HCT116 (cell line): ENCODE measurements at regions not wholly inside any gene's neighbourhood (a gene's known extent, or its start where the extent isn't known, plus 50 kb on each side); places are given as distances from the start of the nearest gene placed in this dataset.

Experiments used
- ATAC-seq: fragments of 200-7000 bp; cut with Tn5 transposase; 2 replicates; pipeline ENCODE4 v1.9.1; 2020; ENCODE audit warnings: mild to moderate bottlenecking, moderate library complexity
- BruUV-seq: library from RNA; stranded (reverse); fragments of 400-500 nt; replicated peaks from 2 replicates; lab custom pipeline; 2021; lab: Mats Ljungman, UMichigan
- CTCF ChIA-PET: fragments of 300-600 bp; sonication (Branson Sonifier 250); formaldehyde crosslinking; loops from one replicate; lab custom pipeline; 2021; ENCODE audit warnings: antibody characterized with exemption; lab: Charles Lee
- POLR2A ChIA-PET: fragments of 300-600, 350-600 bp; sonication (Branson Sonifier 250); formaldehyde crosslinking; loops from one replicate; lab custom pipeline; 2021; ENCODE audit warnings: antibody characterized with exemption; lab: Charles Lee
- RAD21 ChIA-PET, 2 experiments: fragments of 300-600 bp; sonication (Branson Sonifier 250); formaldehyde crosslinking; loops; one replicate each; lab custom pipeline; 2023; ENCODE audit warnings: low total read pairs in 2 of 2; ENCODE audit not compliant: uncharacterized antibody in 2 of 2, unreplicated experiment in 2 of 2, low non-redundant PET in 1 of 2; lab: Charles Lee
- DNase-seq: peaks from one replicate; pipeline ENCODE4 v3.0.0-alpha.2; 2010; ENCODE audit warnings: low read depth, low spot score
- H2AFZ ChIP-seq: fragments of 200-600 bp; shearing (Covaris generic), sonication (generic); 2 replicates; pipeline ENCODE4 v1.6.1; 2017; ENCODE audit warnings: low read depth, mixed run types, mixed read lengths, antibody characterized with exemption, low read length; ENCODE audit not compliant: poor library complexity, severe bottlenecking
- H3K27ac ChIP-seq: 2 replicates; pipeline ENCODE4 v1.5.1; 2012; ENCODE audit warnings: low read depth, low read length
- H3K27me3 ChIP-seq: fragments of 200-600 bp; sonication (generic); 2 replicates; pipeline ENCODE4 v1.6.1; 2016; ENCODE audit warnings: mixed run types, low read length, mixed read lengths; ENCODE audit not compliant: insufficient read depth
- H3K36me3 ChIP-seq, 2 experiments: fragments of 200-500 bp in 1 of 2; fragments of 200-600 bp in 1 of 2; sonication (Bioruptor generic) in 1 of 2; sonication (generic) in 1 of 2; 2 replicates each; pipeline versions ENCODE4 v1.5.1 to v1.6.1; 2014 to 2016; ENCODE audit warnings: low read length in 2 of 2, inconsistent platforms in 1 of 2, mixed read lengths in 1 of 2, mixed run types in 1 of 2; ENCODE audit not compliant: insufficient read depth in 2 of 2, control insufficient read depth in 1 of 2
- H3K4me1 ChIP-seq, 2 experiments: fragments of 200-600 bp in 1 of 2; sonication (generic) in 1 of 2; 2 replicates each; pipeline versions ENCODE4 v1.5.1 to v1.6.1; 2012 to 2017; ENCODE audit warnings: low read length in 2 of 2, inconsistent platforms in 1 of 2, mild to moderate bottlenecking in 1 of 2, mixed read lengths in 1 of 2, mixed run types in 1 of 2, moderate library complexity in 1 of 2; ENCODE audit not compliant: insufficient read depth in 2 of 2, control insufficient read depth in 1 of 2
- H3K4me2 ChIP-seq: fragments of 200-600 bp; sonication (generic); 2 replicates; pipeline ENCODE4 v1.6.1; 2017; ENCODE audit warnings: mixed run types, low read length, mixed read lengths
- H3K4me3 ChIP-seq, 2 experiments: fragments of 200-600 bp in 1 of 2; sonication (generic) in 1 of 2; replicated peaks in 1 of 2; 2 replicates each; pipeline ENCODE4 v1.5.1; 2011 to 2016; ENCODE audit warnings: low read length in 2 of 2, control low read depth in 1 of 2, low read depth in 1 of 2, mild to moderate bottlenecking in 1 of 2, mixed read lengths in 1 of 2, mixed run types in 1 of 2
- H3K79me2 ChIP-seq: fragments of 200-600 bp; sonication (generic); 2 replicates; pipeline ENCODE4 v1.6.1; 2017; ENCODE audit warnings: mild to moderate bottlenecking, mixed run types, low read length, moderate library complexity, mixed read lengths; ENCODE audit not compliant: insufficient read depth
- H3K9ac ChIP-seq: fragments of 200-600 bp; sonication (generic); 2 replicates; pipeline ENCODE4 v1.6.1; 2016; ENCODE audit warnings: low read length, mixed read lengths
- H3K9me2 ChIP-seq: fragments of 200-600 bp; sonication (generic), shearing (Covaris generic); 2 replicates; pipeline ENCODE4 v1.6.1; 2017; ENCODE audit warnings: mixed run types, mild to moderate bottlenecking, moderate library complexity; ENCODE audit not compliant: insufficient read depth
- H3K9me3 ChIP-seq, 2 experiments: fragments of 200-500 bp in 1 of 2; fragments of 200-600 bp in 1 of 2; sonication (Bioruptor generic) in 1 of 2; sonication (generic) in 1 of 2; 2 replicates each; pipeline ENCODE4 v1.6.1; 2014 to 2017; ENCODE audit warnings: low read length in 2 of 2, mixed read lengths in 2 of 2, inconsistent platforms in 1 of 2, low read depth in 1 of 2, mild to moderate bottlenecking in 1 of 2, mixed run types in 1 of 2, moderate library complexity in 1 of 2; ENCODE audit not compliant: control insufficient read depth in 1 of 2, insufficient read depth in 1 of 2
- H4K20me1 ChIP-seq: fragments of 200-600 bp; sonication (generic), shearing (Covaris generic); 2 replicates; pipeline ENCODE4 v1.6.1; 2017; ENCODE audit warnings: mixed run types, mild to moderate bottlenecking, moderate library complexity; ENCODE audit not compliant: insufficient read depth
- CBX3 ChIP-seq: IDR thresholded peaks from 2 replicates; pipeline ENCODE4 v1.6.1; 2012; ENCODE audit warnings: low read depth
- CEBPB ChIP-seq: IDR thresholded peaks from 2 replicates; pipeline ENCODE4 v1.6.1; 2012; ENCODE audit warnings: low read depth
- EGR1 ChIP-seq: IDR thresholded peaks from 2 replicates; pipeline ENCODE4 v1.6.1; 2012; ENCODE audit warnings: low read depth
- ELF1 ChIP-seq: IDR thresholded peaks from 2 replicates; pipeline ENCODE4 v1.6.1; 2012; ENCODE audit warnings: low read depth, borderline replicate concordance
- EZH2 ChIP-seq: fragments of 200-600 bp; sonication (generic); IDR thresholded peaks from 2 replicates; pipeline ENCODE4 v1.6.1; 2017; ENCODE audit warnings: antibody characterized with exemption, mixed run types
- EZH2phosphoT487 ChIP-seq: fragments of 200-600 bp; IDR thresholded peaks from 2 replicates; pipeline ENCODE4 v1.6.1; 2018; ENCODE audit warnings: antibody characterized with exemption, borderline replicate concordance
- FOSL1 ChIP-seq: IDR thresholded peaks from 2 replicates; pipeline ENCODE4 v1.6.1; 2012; ENCODE audit warnings: low read depth
- JUND ChIP-seq: IDR thresholded peaks from 2 replicates; pipeline ENCODE4 v1.6.1; 2012
- MAX ChIP-seq: IDR thresholded peaks from 2 replicates; pipeline ENCODE4 v1.6.1; 2012
- POLR2A ChIP-seq: IDR thresholded peaks from 2 replicates; pipeline ENCODE4 v1.7.0; 2011; ENCODE audit warnings: borderline replicate concordance; ENCODE audit not compliant: insufficient read depth, insufficient read length; ENCODE audit errors: extremely low read depth
- SIN3A ChIP-seq: IDR thresholded peaks from 2 replicates; pipeline ENCODE4 v1.6.1; 2012; ENCODE audit warnings: low read depth
- SP1 ChIP-seq: IDR thresholded peaks from 2 replicates; pipeline ENCODE4 v1.6.1; 2012; ENCODE audit warnings: low read depth
- SRF ChIP-seq: IDR thresholded peaks from 2 replicates; pipeline ENCODE4 v1.6.1; 2012; ENCODE audit warnings: low read depth
- TCF7L2 ChIP-seq: IDR thresholded peaks from 2 replicates; pipeline ENCODE4 v1.7.0; 2011; ENCODE audit warnings: borderline replicate concordance, inconsistent platforms; ENCODE audit not compliant: insufficient read depth, insufficient read length; ENCODE audit errors: extremely low read depth
- YY1 ChIP-seq: IDR thresholded peaks from 2 replicates; pipeline ENCODE4 v1.6.1; 2011; ENCODE audit warnings: low read length, low read depth, moderate library complexity, mild to moderate bottlenecking; ENCODE audit not compliant: insufficient replicate concordance; ENCODE audit errors: extremely low read depth
- ZFX ChIP-seq: fragments of 450-650 bp; IDR thresholded peaks from 2 replicates; pipeline ENCODE4 v1.6.1; 2017
- ZNF274 ChIP-seq: fragments of 200-500 bp; sonication (Bioruptor generic); IDR thresholded peaks from 2 replicates; pipeline ENCODE4 v1.6.1; 2014; ENCODE audit warnings: mild to moderate bottlenecking, low read depth, low read length, inconsistent platforms
- intact Hi-C: fragments of 100-400 bp; cut with micrococcal nuclease; formaldehyde crosslinking; loops from 2 replicates; pipeline ENCODE4 v1.10.0; 2022
- TF ChIP-seq, protein P1 (sequence below): IDR thresholded peaks from 2 replicates; pipeline ENCODE4 v1.6.1; 2012

GRCh38 chr3:40741729-40742128 is 217.0 kb downstream of the ZNF621 start:
- Histone ChIP-seq H3K79me2 (no peaks in the 10 kb centered on the region), H3K4me2 (no peak overlapping the region), H3K4me3 (no peak overlapping the region), H2AFZ (no peak overlapping the region), H3K9me3 (no peaks in the 10 kb centered on the region), H3K27ac (no peak overlapping the region), H3K36me3 (no peaks in the 10 kb centered on the region)
- ATAC-seq (no peak), DNase-seq (no peak)
- ChIA-PET RAD21 (no interaction called here), POLR2A (no interaction called here)
- BruUV-seq: no TSS peak
- TF ChIP-seq ELF1 (no peak), TCF7L2 (no peak), ZFX (no peak), YY1 (no peak), CBX3 (no peak), CEBPB (no peak), SRF (no peak), JUND (no peak), EZH2 (no peak), SIN3A (no peak), SP1 (no peak), EZH2phosphoT487 (no peak), ZNF274 (no peak), POLR2A (no peak), FOSL1 (no peak), EGR1 (no peak), MAX (no peak)
- TF ChIP-seq, protein P1, sequence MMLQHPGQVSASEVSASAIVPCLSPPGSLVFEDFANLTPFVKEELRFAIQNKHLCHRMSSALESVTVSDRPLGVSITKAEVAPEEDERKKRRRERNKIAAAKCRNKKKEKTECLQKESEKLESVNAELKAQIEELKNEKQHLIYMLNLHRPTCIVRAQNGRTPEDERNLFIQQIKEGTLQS: no peak
- TF ChIP-seq, all 23 proteins: peak for 0
- intact Hi-C loops: no loop called here
- Histone ChIP-seq H3K9ac (no peak overlapping the region), H4K20me1 (no peaks in the 10 kb centered on the region), H3K27me3 (0 out of 2 replicates have a peak, but pooled peaks cover 12% of the 10 kb centered on the region), H3K9me2 (no peaks in the 10 kb centered on the region), H3K4me1 (no peaks in the 10 kb centered on the region)
- CTCF ChIA-PET: no interaction called here
